ENCODE measurements at regions not wholly inside any gene's neighbourhood (a gene's known extent, or its start where the extent isn't known, plus 50 kb on each side); places are given as distances from the start of the nearest gene placed in this dataset.
"Not testable (repeated sequence)": the region's sequence is repeated elsewhere in the genome, so short reads cannot be mapped to it uniquely, and the experiment has no call there.

DNA sequence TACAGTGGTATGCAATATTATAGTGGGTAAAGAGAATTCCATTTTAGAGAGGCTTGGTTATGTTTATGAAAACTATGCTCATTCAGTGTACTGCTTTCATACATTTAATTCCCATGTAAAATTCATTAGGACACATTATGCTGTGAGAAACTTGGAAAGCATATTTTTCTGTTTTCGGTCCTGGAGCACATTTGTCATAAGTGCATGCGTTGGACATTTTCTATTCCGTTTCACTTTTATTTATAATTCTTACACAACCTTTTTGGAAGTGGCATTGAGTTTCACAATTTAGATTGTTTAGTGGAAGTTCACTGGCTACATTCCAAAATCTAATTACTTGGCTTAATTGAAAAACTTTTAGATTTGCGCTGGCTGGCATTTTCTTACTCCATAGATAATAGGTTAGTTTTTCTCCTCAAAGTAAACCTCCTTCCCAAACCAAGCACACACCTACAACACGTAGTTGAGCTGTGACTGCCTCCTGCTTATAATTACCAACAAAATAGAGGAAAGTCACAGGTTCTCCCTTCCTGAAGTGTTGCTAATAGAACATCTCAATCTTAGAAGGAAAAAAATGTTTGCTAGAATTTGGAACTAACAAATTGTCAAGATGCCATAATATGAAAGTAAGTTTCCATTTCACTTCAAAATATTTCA, 938.5 kb downstream of the TRHDE start:
- DNase-seq (ENCODE audit: low read depth), result no peak

DNA sequence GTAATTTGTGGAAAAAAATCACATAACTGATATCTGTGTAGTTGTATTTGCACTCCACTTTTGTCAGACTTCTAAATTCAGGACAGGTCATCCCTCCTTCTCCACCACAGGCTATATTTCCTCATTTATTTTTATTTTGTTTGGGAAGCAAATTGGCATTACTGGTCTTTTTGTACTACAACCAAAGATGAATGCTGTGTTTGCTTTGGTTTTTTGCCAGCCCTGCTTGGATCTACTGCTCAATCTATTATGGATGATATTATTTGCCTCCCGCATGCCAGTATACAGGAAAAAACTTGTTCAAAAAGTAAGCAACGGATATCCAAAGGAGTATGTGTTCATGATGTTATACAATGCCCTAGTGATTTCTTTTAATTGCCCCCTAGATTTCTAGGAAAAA, 948.8 kb downstream of the TRHDE start:
- no peak for DNase-seq (ENCODE audit: low read depth)

DNA sequence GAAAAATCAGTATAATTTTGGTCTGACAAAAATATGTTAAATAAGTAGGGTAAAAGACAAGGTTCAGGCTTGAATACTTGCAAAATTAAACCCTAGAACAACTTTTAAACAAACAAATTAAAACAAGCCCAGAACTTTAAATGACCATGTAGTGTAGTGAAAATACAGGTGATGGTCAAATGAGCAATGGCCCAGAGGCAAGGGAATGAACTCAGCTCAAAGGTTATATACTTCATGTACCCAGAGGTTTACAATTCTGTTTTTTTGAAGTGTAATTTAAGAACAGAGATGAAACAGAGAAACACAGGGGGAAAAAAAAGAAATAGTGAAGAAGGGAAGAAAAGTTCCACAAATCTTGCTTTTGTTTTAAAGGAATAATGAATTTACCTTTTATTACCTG, 949.2 kb downstream of the TRHDE start:
- no peak for DNase-seq (ENCODE audit: low read depth)

DNA sequence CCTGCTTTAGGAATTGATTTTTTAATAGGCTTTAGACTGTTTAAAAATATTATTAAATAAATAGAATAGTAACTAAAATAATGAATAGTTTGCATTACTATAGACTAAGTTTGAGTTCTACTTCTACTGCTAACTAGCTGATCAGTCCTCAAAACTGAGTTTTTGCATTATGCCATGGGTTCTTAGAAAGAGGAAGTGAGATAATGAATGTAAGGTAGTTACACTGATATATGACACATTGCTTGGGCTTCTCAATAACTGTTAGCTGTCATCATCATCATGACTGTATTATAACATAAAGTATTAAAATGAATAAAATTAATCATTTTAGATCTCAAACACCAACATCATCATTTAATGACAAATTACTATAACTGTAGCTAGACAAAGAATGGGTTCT, 949.7 kb downstream of the TRHDE start:
- DNase-seq (ENCODE audit: low read depth), result no peak

DNA sequence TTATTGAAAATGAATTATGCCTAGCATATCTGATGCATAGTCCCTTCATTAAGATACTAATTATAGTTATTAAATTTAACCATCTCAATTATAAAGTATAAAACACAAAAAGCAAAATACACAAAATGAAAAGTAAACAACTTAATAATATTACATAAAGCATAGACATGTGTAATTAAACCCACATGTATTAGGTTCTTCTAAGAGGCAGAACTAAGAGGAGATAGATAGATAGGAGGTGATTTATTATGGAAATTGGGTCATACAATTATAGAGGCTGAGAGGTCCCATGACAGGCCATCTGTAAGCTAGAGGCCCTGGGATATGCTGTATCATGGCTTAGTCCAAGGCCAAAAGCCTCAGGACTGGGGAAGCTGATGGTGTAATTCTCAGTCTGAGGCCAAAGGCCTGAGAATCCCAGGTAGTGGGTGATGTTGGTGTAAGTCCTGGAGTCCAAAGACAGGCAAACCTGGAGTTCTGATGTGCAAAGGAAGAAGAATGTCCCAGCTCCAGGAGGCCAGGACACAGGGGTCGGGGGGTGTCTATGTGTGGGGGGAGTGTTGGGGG, 953.3 kb downstream of the TRHDE start:
- no peak for DNase-seq (ENCODE audit: low read depth)

DNA sequence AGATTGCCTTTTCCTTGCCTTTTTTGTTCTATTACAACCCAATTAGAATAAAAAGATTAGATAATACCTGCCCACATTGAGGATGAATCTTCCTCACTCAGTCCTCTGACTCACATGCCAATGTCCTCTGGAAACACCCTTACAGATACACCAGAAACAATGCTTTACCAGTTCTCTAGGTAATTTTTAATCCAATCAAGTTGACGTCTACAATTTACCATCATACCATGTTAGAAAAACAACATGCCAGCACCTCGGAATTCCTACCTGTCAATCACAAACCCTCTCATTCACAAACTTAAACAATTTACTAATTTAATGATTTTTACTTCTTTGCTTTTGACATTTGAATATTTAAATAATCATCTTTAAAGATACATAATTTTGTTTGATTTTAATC, 953.8 kb downstream of the TRHDE start:
- no peak for DNase-seq (ENCODE audit: low read depth)

DNA sequence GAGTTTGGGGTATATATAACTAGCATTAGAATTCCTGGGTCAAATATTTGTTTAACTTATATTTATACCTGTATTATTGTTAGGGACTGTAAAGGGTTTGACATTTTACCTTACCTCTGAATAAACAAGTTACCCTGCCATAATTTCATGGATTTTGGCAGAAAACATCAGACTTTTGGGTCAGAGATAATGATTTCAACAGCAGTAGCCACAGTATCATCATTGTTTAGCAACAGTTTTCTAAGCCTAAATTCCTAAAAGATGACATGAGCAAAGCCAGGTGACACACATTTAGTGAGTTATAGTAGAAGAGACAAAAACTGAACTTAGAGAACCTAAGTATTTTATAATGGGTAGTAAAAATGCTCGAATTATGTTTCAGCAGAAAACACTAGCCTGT, 954.4 kb downstream of the TRHDE start:
- DNase-seq (ENCODE audit: low read depth), result no peak

DNA sequence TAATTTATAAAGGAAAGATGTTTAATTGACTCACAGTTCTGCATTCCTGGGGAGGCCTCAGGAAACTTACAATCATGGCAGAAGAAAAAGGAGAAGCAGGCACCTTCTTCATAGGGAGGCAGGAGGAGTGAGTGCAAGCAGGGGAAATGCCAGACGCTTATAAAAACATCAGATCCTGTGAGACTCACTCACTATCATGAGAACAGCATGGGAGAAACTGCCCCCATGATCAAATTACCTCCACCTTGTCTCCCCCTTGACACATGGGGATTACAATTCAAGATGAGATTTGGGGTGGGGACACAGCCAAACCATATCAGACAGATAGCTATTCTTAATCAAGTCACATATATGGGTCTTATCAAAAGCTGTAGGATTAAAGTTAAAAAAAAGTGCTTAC, 956.7 kb downstream of the TRHDE start:
- DNase-seq (ENCODE audit: low read depth), result not testable (repeated sequence)

DNA sequence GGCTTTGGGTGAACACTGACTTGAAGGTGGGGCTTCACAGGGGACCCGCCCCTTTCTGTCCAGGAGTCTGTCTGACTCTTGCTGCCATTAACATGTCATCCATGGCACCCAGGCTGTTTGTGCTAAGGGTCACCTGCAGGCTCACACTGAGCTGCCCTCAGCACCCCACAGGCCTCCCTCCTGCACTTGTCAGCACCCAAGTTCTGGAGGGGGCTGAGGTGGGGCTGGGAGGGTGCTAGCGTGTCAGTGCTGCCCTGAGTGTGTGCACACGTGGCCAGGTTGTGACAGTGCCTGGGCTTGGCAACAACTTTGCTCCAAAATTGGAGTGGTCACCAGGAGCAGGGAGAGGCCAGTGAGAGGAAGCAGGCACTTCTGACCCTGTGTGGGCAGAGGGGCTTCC, 963.2 kb downstream of the TRHDE start:
- DNase-seq (ENCODE audit: low read depth), result no peak

DNA sequence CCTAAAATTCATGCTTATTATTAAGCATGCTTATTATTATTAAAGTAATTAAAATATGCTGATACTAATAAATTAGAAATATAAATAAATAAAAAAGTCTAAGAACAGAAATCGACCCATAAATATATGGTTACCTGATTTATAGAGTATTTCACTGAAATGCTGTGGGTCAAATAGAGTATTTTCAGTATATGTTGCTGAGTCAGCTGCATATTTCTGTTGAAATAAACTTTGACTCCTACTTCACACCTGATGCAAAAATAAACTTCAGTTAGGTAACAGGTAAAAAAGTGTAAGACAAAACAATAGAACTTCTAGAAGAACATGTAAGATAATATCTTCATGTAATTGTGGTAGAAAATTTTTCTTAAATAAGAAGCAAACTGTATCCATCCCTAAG, 967.9 kb downstream of the TRHDE start:
- no peak for DNase-seq (ENCODE audit: low read depth)

DNA sequence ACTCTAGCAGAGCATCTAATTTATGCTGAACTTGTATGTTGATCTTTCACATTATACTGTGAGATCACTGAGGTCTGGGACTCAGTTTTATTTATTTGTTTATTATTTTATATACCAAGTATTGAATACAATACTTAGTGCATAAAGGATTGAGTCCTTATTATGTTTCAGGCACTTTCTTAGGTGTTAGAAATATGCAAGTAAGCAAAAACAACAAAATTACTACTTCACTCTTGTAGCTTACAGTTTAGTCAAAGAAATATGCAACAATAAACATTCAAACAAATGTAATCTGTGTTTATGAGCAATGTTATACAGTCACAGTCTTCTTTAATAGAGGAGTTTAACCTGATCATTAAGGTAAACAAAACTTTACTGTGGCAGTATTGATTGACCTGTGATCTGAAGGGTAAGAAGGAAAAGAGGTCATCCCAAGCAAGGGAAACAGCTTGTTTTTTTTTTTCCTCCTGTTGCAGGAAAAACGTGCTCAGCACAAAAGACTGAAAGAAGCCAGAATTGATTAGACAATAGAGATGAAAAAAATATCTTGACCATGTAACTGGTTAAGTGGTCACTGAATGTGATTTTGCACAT, 990.7 kb downstream of the TRHDE start:
- no peak for DNase-seq (ENCODE audit: low read depth)

DNA sequence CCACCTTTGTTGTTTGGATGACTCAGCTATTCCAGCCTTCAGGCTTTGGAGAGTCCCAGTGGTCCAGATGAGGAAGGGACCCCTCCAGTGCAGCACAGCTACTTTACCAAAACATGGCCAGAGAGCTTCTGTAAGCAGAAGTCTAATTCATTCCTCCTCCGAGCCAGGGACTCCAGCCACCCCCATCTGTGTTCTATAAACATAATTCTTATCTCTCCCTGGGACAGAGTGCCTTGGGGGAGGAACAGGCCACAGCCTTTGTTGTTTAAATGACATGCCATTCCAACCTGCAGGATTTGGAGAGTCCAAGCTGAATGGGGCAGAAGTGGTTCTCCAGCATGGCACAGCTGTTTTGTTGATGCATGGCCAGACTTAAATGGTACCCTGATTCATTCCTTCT, 994.0 kb downstream of the TRHDE start:
- DNase-seq (ENCODE audit: low read depth), result no peak

DNA sequence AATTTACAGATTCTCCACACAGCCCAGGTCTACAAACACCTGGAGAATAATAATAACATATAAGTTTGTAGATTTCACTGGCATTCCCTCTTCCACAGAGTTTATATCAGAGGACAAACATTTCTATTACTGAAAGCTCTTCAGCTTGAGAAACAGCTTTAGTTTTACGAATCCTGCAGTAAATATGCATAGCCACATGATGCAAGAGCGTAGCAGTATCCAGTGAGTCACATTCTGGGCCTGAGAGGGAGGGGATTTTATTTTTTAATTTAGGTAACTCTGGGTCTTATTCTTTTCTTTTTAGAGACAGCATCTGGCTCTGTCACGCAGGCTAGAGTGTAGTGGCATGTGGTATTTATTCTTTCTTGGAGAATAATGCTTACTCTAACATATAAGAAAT, 1002.8 kb downstream of the TRHDE start:
- no peak for DNase-seq (ENCODE audit: low read depth)

DNA sequence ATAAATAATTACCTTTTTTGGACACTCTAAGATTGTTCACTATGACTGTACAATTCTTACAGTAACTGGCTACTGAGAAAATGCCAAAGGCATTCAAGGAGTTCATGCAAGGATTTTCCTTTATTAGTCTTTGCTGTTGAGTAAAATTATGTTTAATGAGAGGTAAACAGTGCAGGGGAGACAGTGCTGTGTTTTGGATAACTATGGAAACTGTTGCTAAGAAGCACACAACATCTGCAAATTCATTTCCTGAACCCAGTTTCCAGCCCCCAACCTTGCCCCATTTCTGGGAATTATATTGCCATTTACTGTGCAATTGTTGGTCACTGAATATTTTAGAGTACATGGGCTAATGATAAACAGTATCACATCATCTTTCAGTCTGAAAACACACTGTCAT, 1005.8 kb downstream of the TRHDE start:
- DNase-seq (ENCODE audit: low read depth), result no peak

DNA sequence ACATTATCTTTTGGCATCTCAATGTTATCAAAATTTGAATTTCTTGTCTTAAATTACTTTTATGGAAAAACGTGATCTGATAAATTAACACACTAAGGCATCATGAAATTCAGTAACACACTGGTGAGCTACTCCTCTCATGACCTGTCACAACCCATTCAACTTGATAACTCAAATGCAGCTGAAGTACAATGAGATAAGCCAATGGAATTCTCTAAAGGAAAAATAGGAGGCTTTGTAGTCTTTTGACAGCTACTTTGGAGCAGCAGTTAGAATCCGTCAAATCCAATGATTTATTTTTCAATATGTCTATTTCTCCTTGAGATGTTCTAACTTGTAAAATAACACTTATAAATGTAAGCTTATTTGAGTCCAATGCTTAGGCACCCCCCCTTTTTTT, 1029.4 kb downstream of the TRHDE start:
- no peak for DNase-seq (ENCODE audit: low read depth)

DNA sequence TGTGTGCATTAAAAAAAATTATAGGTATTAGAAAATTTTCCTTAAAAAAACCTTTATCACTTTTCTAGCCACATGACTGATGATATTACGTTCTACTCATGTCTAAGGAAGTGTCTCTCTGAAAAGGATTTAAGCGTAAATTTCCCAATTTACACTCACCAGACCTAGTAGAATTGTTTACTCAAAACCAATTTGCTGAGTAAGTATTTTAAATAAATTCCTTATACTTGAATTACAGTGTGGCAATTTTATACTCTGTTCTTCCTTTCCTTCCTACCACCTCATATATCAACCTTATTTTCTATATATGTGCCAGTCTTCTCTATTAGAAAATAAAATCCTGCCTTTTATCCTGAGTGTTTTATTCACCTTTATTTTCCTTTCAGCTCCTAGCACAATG, 1035.1 kb downstream of the TRHDE start:
- DNase-seq (ENCODE audit: low read depth), result no peak

DNA sequence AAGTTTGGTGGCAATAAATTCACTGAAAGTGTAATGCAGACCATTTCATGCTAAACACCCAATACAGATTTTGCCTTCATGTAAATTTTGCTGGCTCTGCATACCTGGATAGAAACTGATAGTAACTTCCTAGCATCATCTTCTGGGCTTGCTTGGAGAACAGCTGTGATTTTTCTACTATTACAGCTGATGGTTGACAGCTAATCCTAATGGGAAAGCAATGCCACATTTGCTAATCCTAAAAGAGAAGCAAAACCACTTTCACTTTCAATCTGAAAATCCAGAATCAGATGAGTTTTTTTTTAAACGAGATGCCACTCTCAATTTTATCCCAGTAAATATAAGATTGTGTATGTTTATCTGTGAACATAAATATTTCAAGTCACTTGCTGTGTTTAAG, 1035.9 kb downstream of the TRHDE start:
- DNase-seq (ENCODE audit: low read depth), result no peak

DNA sequence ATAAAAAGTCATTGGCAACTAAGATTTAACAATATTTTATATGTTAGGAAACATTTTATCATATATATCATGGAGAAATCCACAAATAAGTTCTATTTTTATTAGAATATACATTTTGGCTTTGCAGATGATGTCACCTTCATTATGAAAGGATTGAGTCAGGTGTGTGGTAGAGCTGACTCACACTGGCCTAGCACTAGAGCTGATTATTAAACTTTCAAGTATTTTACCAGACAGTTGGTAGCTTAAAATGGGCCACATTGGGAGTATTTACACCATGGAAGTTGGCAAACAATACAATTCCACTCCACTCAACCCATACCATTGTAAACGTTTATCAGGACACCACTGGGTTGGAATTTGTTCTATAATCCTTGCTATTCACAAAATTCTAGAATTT, 1036.6 kb downstream of the TRHDE start:
- no peak for DNase-seq (ENCODE audit: low read depth)

DNA sequence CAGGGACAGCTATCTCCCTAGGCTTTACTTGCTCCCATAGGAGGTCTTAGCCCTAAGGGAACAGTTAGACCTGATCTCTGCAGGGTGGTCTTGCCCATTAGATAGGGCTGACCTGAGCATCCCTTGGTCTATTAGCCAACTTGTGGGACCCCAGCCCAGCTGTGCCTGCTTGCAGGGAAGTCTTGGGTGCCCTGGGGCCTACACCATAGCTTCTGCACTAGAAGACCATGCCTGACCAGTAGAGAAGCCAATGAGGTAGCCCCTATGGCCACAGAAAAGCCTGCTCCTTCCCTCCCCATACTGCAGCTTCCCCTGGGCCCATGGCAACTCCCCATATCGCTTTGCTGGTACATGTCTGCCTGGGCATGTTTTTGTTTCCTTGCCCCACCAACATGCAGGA, 1049.1 kb downstream of the TRHDE start:
- no peak for DNase-seq (ENCODE audit: low read depth)

DNA sequence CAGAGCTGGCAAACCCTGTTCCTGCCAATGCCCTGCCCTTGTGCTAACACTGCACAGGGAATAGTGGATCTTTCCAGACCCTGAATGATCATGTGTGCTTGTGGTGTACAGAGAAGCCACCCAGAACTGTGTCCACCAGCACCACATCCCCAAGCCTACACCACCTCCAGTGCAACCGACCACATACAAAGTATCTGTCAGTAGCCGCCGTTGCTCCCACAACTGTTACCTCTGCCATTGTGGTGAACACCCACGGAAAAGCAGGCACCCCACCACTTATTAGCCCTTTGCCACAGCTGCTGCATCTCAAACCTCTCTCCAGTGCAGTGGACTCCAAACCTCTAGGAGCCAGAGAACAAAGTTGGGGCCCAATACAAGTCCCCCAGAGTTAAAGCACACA, 1049.6 kb downstream of the TRHDE start:
- DNase-seq (ENCODE audit: low read depth), result no peak

DNA sequence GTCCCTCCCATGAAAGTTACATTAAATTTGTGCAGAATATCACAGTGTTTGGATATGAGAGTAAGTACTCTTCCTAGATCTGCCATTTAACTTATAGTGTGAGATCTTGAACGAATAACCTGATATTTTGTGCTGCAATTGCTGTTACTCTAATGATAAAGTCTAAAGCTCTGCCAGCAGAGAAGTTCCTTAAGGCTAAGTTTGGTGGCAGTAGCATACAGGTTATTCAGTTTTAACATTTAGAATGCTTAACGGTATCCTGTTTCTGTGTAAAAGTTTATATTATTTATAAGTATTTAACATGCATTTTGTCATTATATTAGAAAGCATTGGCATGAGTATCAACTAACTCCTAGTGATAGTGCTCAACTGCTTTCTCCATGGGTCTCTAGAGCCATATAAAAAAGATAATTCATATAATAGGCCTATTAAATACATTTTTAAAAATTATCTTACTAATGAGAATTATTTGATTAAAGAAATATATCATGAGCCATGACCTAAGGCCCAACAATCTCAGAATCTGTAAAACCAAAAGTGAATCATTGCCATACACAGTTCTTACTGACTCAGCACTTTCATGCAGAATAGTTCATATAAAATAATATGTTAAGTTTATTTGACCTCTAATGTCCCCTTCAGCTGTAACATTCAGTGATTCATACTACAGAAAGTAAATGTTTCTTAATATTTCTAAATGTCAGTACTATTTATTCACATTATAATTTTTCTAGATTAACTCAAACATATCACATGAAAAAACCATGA, 1058.6 kb downstream of the TRHDE start:
- no peak for DNase-seq (ENCODE audit: low read depth)

DNA sequence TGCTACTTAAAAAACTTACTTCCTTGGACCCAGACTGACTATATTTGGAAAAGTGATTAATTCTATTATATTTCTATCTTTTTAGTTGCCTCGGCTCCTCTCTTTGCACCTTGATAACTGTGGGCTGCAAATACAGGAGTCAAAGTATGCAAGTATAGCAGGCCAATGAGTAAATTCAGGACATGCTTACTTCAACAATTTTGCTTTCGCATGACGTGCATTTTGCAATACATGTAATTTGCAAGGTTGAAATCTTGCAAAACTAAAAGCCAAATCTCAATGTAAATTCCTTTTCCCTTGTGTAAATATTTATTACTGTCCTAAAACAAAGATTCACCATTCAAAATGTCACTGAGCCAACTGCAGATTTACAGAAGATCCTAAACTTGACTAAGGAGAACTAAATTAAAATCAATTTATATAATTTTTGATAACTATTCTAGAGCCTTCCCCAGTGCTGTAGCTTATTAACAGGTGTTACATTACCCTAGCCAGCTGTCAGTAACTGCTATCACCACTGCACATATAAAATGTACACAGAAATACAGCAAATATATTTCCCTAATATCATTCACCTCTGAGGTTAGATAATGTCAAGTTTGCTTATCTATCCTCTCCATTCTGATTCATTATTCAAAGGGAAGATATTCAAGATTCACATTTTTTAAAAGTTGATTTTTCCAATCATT, 1069.5 kb downstream of the TRHDE start:
- DNase-seq (ENCODE audit: low read depth), result no peak

DNA sequence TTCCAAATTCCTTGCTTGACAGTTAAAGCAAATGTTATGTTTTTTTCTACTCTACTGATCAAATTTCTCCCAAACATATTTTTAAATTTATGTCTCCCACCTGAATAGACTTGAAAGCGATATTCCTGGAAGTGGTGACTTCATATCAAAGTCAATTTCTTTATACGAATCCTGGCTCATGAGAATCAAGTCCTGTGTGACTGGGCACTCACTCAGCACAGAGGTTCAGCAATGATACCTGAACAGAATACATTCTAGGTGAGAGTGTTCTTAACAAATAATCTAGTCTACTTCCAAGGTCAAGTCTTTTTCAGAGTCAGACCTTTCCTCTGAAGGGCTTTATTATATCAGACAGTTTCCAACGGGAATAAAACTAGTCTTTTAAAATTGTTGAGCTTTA, 1070.6 kb downstream of the TRHDE start:
- DNase-seq (ENCODE audit: low read depth), result no peak
